ENCODE measurements at regions not wholly inside any gene's neighbourhood (a gene's known extent, or its start where the extent isn't known, plus 50 kb on each side); places are given as distances from the start of the nearest gene placed in this dataset.
A peak's percentile ranks its signal among the peaks of the same experiment; 100 is the strongest.

GRCh38 chr4:145251391-145251790 lies 71.0 kb upstream of the OTUD4 start:
- no peak overlapping the region for H3K27ac Mint-ChIP-seq (ENCODE audit: low read depth)
- DNase-seq (ENCODE audit: low spot score in 2 of 2): no peak
- H3K36me3 Mint-ChIP-seq (ENCODE audit: insufficient read depth): no peaks in the 10 kb centered on the region
- no peaks in the 10 kb centered on the region for H3K4me1 Mint-ChIP-seq
- no peaks in the 10 kb centered on the region for H3K9me3 Mint-ChIP-seq
- peaks cover 29% of the 10 kb centered on the region for H3K27me3 Mint-ChIP-seq
- no peak for ATAC-seq (replicated peaks; ENCODE audit: extremely low read depth, poor library complexity, severe bottlenecking)
- no peak overlapping the region for H3K4me3 Mint-ChIP-seq

GRCh38 chr4:145248971-145249370 lies 68.6 kb upstream of the OTUD4 start:
- ATAC-seq (replicated peaks; ENCODE audit: extremely low read depth, poor library complexity, severe bottlenecking): no peak
- Mint-ChIP-seq H3K36me3 (ENCODE audit: insufficient read depth) (no peaks in the 10 kb centered on the region), H3K27ac (ENCODE audit: low read depth) (no peak overlapping the region), H3K27me3 (peaks cover 47% of the 10 kb centered on the region), H3K4me1 (no peaks in the 10 kb centered on the region), H3K9me3 (no peaks in the 10 kb centered on the region), H3K4me3 (no peak overlapping the region)
- no peak for DNase-seq (ENCODE audit: low spot score in 2 of 2)

DNA sequence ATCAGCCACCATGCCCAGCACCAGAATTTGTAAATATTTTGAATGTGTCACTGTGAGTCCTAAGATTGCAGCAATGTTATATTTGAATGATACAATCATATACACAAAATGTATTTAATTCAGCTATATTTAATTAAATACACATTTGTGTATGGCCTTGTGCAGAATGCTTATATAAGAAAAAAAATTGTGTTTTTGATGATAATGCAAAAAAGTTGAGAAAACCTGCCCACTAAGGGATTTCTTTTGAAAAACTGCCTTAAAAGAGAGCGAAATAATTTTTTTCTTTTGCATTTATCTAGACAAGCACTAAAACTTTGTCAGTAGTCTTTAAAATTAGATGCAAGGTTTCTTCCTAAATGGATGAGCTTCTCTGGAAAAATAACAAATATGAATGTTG lies 68.1 kb upstream of the OTUD4 start:
- no peak for ATAC-seq (replicated peaks; ENCODE audit: extremely low read depth, poor library complexity, severe bottlenecking)
- no peak for DNase-seq (ENCODE audit: low spot score in 2 of 2)
- H3K4me1 Mint-ChIP-seq: no peaks in the 10 kb centered on the region
- no peak overlapping the region for H3K4me3 Mint-ChIP-seq
- H3K9me3 Mint-ChIP-seq: no peaks in the 10 kb centered on the region
- no peaks in the 10 kb centered on the region for H3K36me3 Mint-ChIP-seq (ENCODE audit: insufficient read depth)
- peaks cover 51% of the 10 kb centered on the region for H3K27me3 Mint-ChIP-seq
- no peak overlapping the region for H3K27ac Mint-ChIP-seq (ENCODE audit: low read depth)

GRCh38 chr4:145234091-145234706 lies 53.8 kb upstream of the OTUD4 start:
- Mint-ChIP-seq H3K27ac (ENCODE audit: low read depth) (no peak overlapping the region), H3K27me3 (no peaks in the 10 kb centered on the region), H3K4me1 (no peaks in the 10 kb centered on the region), H3K9me3 (no peaks in the 10 kb centered on the region), H3K36me3 (ENCODE audit: insufficient read depth) (no peaks in the 10 kb centered on the region), H3K4me3 (no peak overlapping the region)
- peak; percentile 86 for ATAC-seq (replicated peaks; ENCODE audit: extremely low read depth, poor library complexity, severe bottlenecking)
- peak in 1 of 2 donors; percentile 30 for DNase-seq (ENCODE audit: low spot score in 2 of 2)

GRCh38 chr4:145231906-145232700 lies 51.7 kb upstream of the OTUD4 start:
- H3K27ac Mint-ChIP-seq (ENCODE audit: low read depth): no peak overlapping the region
- DNase-seq (ENCODE audit: low spot score in 2 of 2): no peak
- H3K4me3 Mint-ChIP-seq: no peak overlapping the region
- ATAC-seq (replicated peaks; ENCODE audit: extremely low read depth, poor library complexity, severe bottlenecking): no peak
- no peaks in the 10 kb centered on the region for H3K27me3 Mint-ChIP-seq
- no peaks in the 10 kb centered on the region for H3K4me1 Mint-ChIP-seq
- no peaks in the 10 kb centered on the region for H3K36me3 Mint-ChIP-seq (ENCODE audit: insufficient read depth)
- H3K9me3 Mint-ChIP-seq: no peaks in the 10 kb centered on the region

GRCh38 chr4:145230726-145231125 lies 50.3 kb upstream of the OTUD4 start:
- ATAC-seq (replicated peaks; ENCODE audit: extremely low read depth, poor library complexity, severe bottlenecking): no peak
- Mint-ChIP-seq H3K27ac (ENCODE audit: low read depth) (no peak overlapping the region), H3K27me3 (no peaks in the 10 kb centered on the region), H3K4me1 (no peaks in the 10 kb centered on the region), H3K9me3 (no peaks in the 10 kb centered on the region), H3K36me3 (ENCODE audit: insufficient read depth) (no peaks in the 10 kb centered on the region), H3K4me3 (no peak overlapping the region)
- DNase-seq (ENCODE audit: low spot score in 2 of 2): no peak
